ENCODE measurements at regions not wholly inside any gene's neighbourhood (a gene's known extent, or its start where the extent isn't known, plus 50 kb on each side); places are given as distances from the start of the nearest gene placed in this dataset.

DNA sequence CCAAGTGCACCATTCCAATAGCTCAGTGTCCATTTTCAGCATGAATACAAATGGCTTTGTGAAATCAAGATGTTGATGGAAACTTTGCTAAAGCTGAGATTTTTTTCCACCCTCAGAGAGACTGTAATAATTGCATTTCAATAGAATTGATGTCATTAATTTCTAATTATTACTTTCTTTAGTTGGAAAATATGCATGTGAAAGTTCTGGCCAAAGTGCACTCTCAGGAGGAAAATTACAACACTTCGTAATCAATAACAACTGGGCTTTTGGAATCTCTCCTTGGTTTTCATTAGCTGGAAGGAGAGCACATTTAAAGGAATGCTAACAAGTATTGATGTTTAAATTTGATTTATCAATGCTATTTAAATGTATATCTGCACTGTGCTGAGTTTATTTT is 529.5 kb upstream of the CDH8 start:
- TF ChIP-seq, protein P1, sequence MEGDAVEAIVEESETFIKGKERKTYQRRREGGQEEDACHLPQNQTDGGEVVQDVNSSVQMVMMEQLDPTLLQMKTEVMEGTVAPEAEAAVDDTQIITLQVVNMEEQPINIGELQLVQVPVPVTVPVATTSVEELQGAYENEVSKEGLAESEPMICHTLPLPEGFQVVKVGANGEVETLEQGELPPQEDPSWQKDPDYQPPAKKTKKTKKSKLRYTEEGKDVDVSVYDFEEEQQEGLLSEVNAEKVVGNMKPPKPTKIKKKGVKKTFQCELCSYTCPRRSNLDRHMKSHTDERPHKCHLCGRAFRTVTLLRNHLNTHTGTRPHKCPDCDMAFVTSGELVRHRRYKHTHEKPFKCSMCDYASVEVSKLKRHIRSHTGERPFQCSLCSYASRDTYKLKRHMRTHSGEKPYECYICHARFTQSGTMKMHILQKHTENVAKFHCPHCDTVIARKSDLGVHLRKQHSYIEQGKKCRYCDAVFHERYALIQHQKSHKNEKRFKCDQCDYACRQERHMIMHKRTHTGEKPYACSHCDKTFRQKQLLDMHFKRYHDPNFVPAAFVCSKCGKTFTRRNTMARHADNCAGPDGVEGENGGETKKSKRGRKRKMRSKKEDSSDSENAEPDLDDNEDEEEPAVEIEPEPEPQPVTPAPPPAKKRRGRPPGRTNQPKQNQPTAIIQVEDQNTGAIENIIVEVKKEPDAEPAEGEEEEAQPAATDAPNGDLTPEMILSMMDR (IDR thresholded peaks at IDR 0.05) = no peak
- TF ChIP-seq POLR2A (IDR thresholded peaks at IDR 0.05) = no peak
